Chondrocyte (in vitro differentiated cells): ENCODE measurements at regions not wholly inside any gene's neighbourhood (a gene's known extent, or its start where the extent isn't known, plus 50 kb on each side); places are given as distances from the start of the nearest gene placed in this dataset.

Experiments used
- DNase-seq: peaks from one replicate; pipeline ENCODE4 v3.0.0; 2021; ENCODE audit warnings: mixed read lengths, low spot score
- H3K27ac Mint-ChIP-seq: one replicate; pipeline ENCODE4 v1.8.0; 2021; ENCODE audit warnings: mild to moderate bottlenecking, moderate library complexity, mixed read lengths; ENCODE audit not compliant: unreplicated experiment
- H3K27me3 Mint-ChIP-seq: 2 replicates; pipeline ENCODE4 v1.8.0; 2021; ENCODE audit warnings: low read depth, mixed read lengths
- H3K36me3 Mint-ChIP-seq: 2 replicates; pipeline ENCODE4 v1.8.0; 2021; ENCODE audit warnings: low read depth, mixed read lengths
- H3K4me1 Mint-ChIP-seq: 2 replicates; pipeline ENCODE4 v1.8.0; 2021; ENCODE audit warnings: low read depth, mild to moderate bottlenecking, mixed read lengths
- H3K4me3 Mint-ChIP-seq: one replicate; pipeline ENCODE4 v1.8.0; 2021; ENCODE audit warnings: mild to moderate bottlenecking, moderate library complexity, mixed read lengths; ENCODE audit not compliant: unreplicated experiment
- H3K9me3 Mint-ChIP-seq: 2 replicates; pipeline ENCODE4 v1.8.0; 2021; ENCODE audit warnings: low read depth, mixed read lengths
- TF ChIP-seq, protein P1 (sequence below): fragments of 200-600 bp; sonication (generic); IDR thresholded peaks from 2 replicates; pipeline ENCODE4 v1.5.0; 2021; ENCODE audit warnings: antibody characterized with exemption, mild to moderate bottlenecking, moderate library complexity

- TF ChIP-seq, protein P1, sequence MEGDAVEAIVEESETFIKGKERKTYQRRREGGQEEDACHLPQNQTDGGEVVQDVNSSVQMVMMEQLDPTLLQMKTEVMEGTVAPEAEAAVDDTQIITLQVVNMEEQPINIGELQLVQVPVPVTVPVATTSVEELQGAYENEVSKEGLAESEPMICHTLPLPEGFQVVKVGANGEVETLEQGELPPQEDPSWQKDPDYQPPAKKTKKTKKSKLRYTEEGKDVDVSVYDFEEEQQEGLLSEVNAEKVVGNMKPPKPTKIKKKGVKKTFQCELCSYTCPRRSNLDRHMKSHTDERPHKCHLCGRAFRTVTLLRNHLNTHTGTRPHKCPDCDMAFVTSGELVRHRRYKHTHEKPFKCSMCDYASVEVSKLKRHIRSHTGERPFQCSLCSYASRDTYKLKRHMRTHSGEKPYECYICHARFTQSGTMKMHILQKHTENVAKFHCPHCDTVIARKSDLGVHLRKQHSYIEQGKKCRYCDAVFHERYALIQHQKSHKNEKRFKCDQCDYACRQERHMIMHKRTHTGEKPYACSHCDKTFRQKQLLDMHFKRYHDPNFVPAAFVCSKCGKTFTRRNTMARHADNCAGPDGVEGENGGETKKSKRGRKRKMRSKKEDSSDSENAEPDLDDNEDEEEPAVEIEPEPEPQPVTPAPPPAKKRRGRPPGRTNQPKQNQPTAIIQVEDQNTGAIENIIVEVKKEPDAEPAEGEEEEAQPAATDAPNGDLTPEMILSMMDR: no peak
- no peak overlapping the region for H3K4me3 Mint-ChIP-seq
- no peaks in the 10 kb centered on the region for H3K27me3 Mint-ChIP-seq
- no peaks in the 10 kb centered on the region for H3K36me3 Mint-ChIP-seq
- no peaks in the 10 kb centered on the region for H3K9me3 Mint-ChIP-seq
- H3K4me1 Mint-ChIP-seq: no peaks in the 10 kb centered on the region
- no peak for DNase-seq
- no peak overlapping the region for H3K27ac Mint-ChIP-seq
These were observed 411.0 kb downstream of the ZNF536 start for GRCh38 chr19:30783212-30783611.

GRCh38 chr19:30781519-30781918 is 409.3 kb downstream of the ZNF536 start:
- H3K36me3 Mint-ChIP-seq: no peaks in the 10 kb centered on the region
- TF ChIP-seq, protein P1: no peak
- no peak overlapping the region for H3K4me3 Mint-ChIP-seq
- H3K27ac Mint-ChIP-seq: no peak overlapping the region
- DNase-seq: no peak
- no peaks in the 10 kb centered on the region for H3K4me1 Mint-ChIP-seq
- H3K27me3 Mint-ChIP-seq: no peaks in the 10 kb centered on the region
- peaks cover 3% of the 10 kb centered on the region for H3K9me3 Mint-ChIP-seq

DNA sequence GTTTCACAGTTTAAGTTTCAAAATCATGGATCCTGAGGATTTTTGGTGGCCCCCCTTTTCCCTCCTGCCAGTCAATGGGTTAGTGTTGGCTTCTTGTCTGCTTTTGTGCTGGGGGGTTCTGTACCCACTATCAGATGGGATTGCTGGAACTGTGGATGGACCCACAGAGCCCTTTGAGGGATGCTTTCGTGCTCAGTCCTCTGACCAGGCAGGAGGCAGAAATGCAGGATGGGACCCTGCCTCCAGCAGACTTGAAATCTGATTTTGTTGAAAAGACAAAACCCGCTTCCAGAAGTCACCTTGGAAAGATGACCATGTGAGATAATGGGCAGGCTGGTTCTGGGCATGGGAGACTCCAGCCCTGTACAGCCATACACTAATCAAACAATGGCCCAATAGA is 408.9 kb downstream of the ZNF536 start:
- Mint-ChIP-seq H3K4me3 (no peak overlapping the region), H3K27ac (no peak overlapping the region), H3K9me3 (peaks cover 4% of the 10 kb centered on the region), H3K36me3 (no peaks in the 10 kb centered on the region), H3K4me1 (no peaks in the 10 kb centered on the region), H3K27me3 (no peaks in the 10 kb centered on the region)
- no peak for DNase-seq
- TF ChIP-seq, protein P1: no peak

GRCh38 chr19:30780456-30780855 is 408.3 kb downstream of the ZNF536 start:
- TF ChIP-seq, protein P1: no peak
- Mint-ChIP-seq H3K4me1 (no peaks in the 10 kb centered on the region), H3K27me3 (no peaks in the 10 kb centered on the region), H3K36me3 (no peaks in the 10 kb centered on the region), H3K4me3 (no peak overlapping the region), H3K27ac (no peak overlapping the region), H3K9me3 (peaks cover 6% of the 10 kb centered on the region)
- no peak for DNase-seq

GRCh38 chr19:30780032-30780431 is 407.8 kb downstream of the ZNF536 start:
- Mint-ChIP-seq H3K4me1 (no peaks in the 10 kb centered on the region), H3K9me3 (peaks cover 9% of the 10 kb centered on the region), H3K27ac (no peak overlapping the region)

More at GRCh38 chr19:30780032-30780431, 407.8 kb downstream of the ZNF536 start:
- H3K27me3 Mint-ChIP-seq: no peaks in the 10 kb centered on the region
- H3K4me3 Mint-ChIP-seq: no peak overlapping the region
- no peak for DNase-seq
- H3K36me3 Mint-ChIP-seq: no peaks in the 10 kb centered on the region
- TF ChIP-seq, protein P1: no peak
